Nephron progenitor cell (in vitro differentiated cells): ENCODE measurements at regions not wholly inside any gene's neighbourhood (a gene's known extent, or its start where the extent isn't known, plus 50 kb on each side); places are given as distances from the start of the nearest gene placed in this dataset.

Experiments
- DNase-seq: peaks from one replicate; pipeline ENCODE4 v3.0.0; 2021
- H3K27ac Mint-ChIP-seq: 2 replicates; pipeline ENCODE4 v1.8.0; 2021; ENCODE audit warnings: mild to moderate bottlenecking, moderate library complexity, mixed read lengths
- H3K27me3 Mint-ChIP-seq: 2 replicates; pipeline ENCODE4 v1.8.0; 2021; ENCODE audit warnings: mild to moderate bottlenecking, low read depth, mixed read lengths; ENCODE audit not compliant: poor library complexity
- H3K36me3 Mint-ChIP-seq: 2 replicates; pipeline ENCODE4 v1.8.0; 2021; ENCODE audit warnings: low read depth, mixed read lengths
- H3K4me1 Mint-ChIP-seq: 2 replicates; pipeline ENCODE4 v1.8.0; 2021; ENCODE audit warnings: mixed read lengths
- H3K4me3 Mint-ChIP-seq: 2 replicates; pipeline ENCODE4 v1.8.0; 2021; ENCODE audit warnings: mild to moderate bottlenecking, moderate library complexity, mixed read lengths
- H3K9me3 Mint-ChIP-seq: 2 replicates; pipeline ENCODE4 v1.8.0; 2021; ENCODE audit warnings: mild to moderate bottlenecking, moderate library complexity, mixed read lengths
- CTCF ChIP-seq: fragments of 200-600 bp; sonication (generic); IDR thresholded peaks from 2 replicates; pipeline ENCODE4 v1.5.0; 2021; ENCODE audit warnings: antibody characterized with exemption

DNA sequence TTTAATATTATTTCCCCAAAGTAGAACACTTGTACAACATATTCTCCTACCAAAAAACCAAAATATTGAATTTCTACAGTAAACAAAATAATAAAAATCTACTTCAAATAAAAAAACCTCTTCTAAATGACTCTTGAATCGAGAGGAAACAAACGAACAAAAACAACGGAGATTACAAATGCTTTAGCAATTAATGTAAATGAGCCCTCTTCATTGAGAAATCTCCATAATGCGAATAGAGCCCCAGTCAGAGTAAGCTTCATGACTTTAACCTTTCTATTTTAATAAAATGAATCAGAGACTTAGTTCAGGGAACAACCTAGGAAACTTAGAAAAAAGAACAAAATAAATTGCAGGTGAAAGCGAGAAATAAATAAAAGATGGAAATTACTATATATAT is 129.3 kb upstream of the SEMA6A start:
- Mint-ChIP-seq H3K27me3 (peaks cover 2% of the 10 kb centered on the region), H3K9me3 (peaks cover 8% of the 10 kb centered on the region), H3K4me1 (peaks cover 21% of the 10 kb centered on the region), H3K27ac (no peak overlapping the region), H3K4me3 (no peak overlapping the region), H3K36me3 (peaks cover 4% of the 10 kb centered on the region)
- DNase-seq: no peak
- no peak for TF ChIP-seq CTCF

GRCh38 chr5:116703328-116703727 is 128.7 kb upstream of the SEMA6A start:
- peaks cover 3% of the 10 kb centered on the region for H3K9me3 Mint-ChIP-seq
- no peaks in the 10 kb centered on the region for H3K27me3 Mint-ChIP-seq
- peaks cover 21% of the 10 kb centered on the region for H3K4me1 Mint-ChIP-seq
- no peak for DNase-seq
- no peak overlapping the region for H3K27ac Mint-ChIP-seq
- H3K36me3 Mint-ChIP-seq: no peaks in the 10 kb centered on the region
- TF ChIP-seq CTCF: no peak
- no peak overlapping the region for H3K4me3 Mint-ChIP-seq

GRCh38 chr5:116702776-116703175 is 128.2 kb upstream of the SEMA6A start:
- no peak overlapping the region for H3K4me3 Mint-ChIP-seq
- DNase-seq: no peak
- H3K27me3 Mint-ChIP-seq: no peaks in the 10 kb centered on the region
- peaks cover 21% of the 10 kb centered on the region for H3K4me1 Mint-ChIP-seq
- H3K9me3 Mint-ChIP-seq: peaks cover 6% of the 10 kb centered on the region
- TF ChIP-seq CTCF: no peak
- H3K36me3 Mint-ChIP-seq: no peaks in the 10 kb centered on the region
- H3K27ac Mint-ChIP-seq: no peak overlapping the region

DNA sequence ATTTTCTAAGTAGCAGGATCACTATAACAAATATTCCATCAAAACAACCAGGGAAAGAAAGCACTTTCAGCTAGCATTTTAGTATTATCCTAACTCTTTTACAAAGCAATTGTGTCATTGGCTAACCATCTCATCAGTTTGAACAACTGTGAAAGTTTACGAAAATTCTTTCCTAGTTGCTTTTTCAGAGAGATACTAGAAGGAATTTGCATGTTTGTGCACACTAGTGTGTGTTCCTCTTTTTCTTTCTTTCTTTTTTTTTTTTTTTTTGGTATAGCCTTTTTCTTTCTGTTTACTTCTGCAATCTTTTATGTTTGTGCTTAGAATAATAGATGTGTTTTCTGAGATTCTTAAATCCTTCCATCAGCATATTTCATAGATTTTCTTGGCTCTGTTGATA is 124.7 kb upstream of the SEMA6A start:
- H3K27me3 Mint-ChIP-seq: no peaks in the 10 kb centered on the region
- no peak for DNase-seq
- TF ChIP-seq CTCF: no peak

GRCh38 chr5:116696366-116696765 is 121.7 kb upstream of the SEMA6A start:
- Mint-ChIP-seq H3K4me1 (peaks cover 7% of the 10 kb centered on the region), H3K27ac (no peak overlapping the region), H3K36me3 (peaks cover 4% of the 10 kb centered on the region), H3K27me3 (peaks cover 3% of the 10 kb centered on the region), H3K4me3 (no peak overlapping the region), H3K9me3 (peaks cover 10% of the 10 kb centered on the region)
- no peak for TF ChIP-seq CTCF
- no peak for DNase-seq

More for the DNA sequence above, 124.7 kb upstream of the SEMA6A start:
- H3K9me3 Mint-ChIP-seq: peaks cover 12% of the 10 kb centered on the region
- H3K4me3 Mint-ChIP-seq: no peak overlapping the region
- H3K27ac Mint-ChIP-seq: no peak overlapping the region
- H3K36me3 Mint-ChIP-seq: peaks cover 4% of the 10 kb centered on the region
- H3K4me1 Mint-ChIP-seq: peaks cover 7% of the 10 kb centered on the region

GRCh38 chr5:116695681-116696080 is 121.1 kb upstream of the SEMA6A start:
- H3K4me3 Mint-ChIP-seq: no peak overlapping the region

More at GRCh38 chr5:116695681-116696080, 121.1 kb upstream of the SEMA6A start:
- no peak for TF ChIP-seq CTCF
- peaks cover 9% of the 10 kb centered on the region for H3K9me3 Mint-ChIP-seq
- H3K36me3 Mint-ChIP-seq: peaks cover 4% of the 10 kb centered on the region
- H3K4me1 Mint-ChIP-seq: peaks cover 7% of the 10 kb centered on the region
- no peak overlapping the region for H3K27ac Mint-ChIP-seq
- DNase-seq: no peak
- H3K27me3 Mint-ChIP-seq: peaks cover 3% of the 10 kb centered on the region
